K562 (cell line): ENCODE measurements at regions not wholly inside any gene's neighbourhood (a gene's known extent, or its start where the extent isn't known, plus 50 kb on each side); places are given as distances from the start of the nearest gene placed in this dataset.

Experiments used
- ATAC-seq: fragments of 200-7000 bp; cut with Tn5 transposase; 3 replicates; pipeline ENCODE4 v1.9.1; 2020; ENCODE audit warnings: moderate library complexity
- BruUV-seq: library from RNA; stranded (reverse); fragments of 400-500 nt; replicated peaks from 2 replicates; lab custom pipeline; 2021; lab: Mats Ljungman, UMichigan
- CTCF ChIA-PET: fragments of 300-600 bp; formaldehyde crosslinking; extraction: SDS; loops from one replicate; lab custom pipeline; 2021; ENCODE audit warnings: low intra/inter-chr PET ratio; lab: Yijun Ruan, JAX
- POLR2A ChIA-PET: fragments of 300-600, 350-650 bp; sonication (Branson Sonifier 250); formaldehyde crosslinking; extraction: SDS; loops from one replicate; lab custom pipeline; 2021; ENCODE audit warnings: antibody characterized with exemption, inconsistent platforms; lab: Yijun Ruan, JAX
- DNase-seq, 4 experiments: peaks; one replicate each; pipeline versions ENCODE4 v3.0.0 to v3.0.0-alpha.2; 2011 to 2018; ENCODE audit warnings: low spot score in 3 of 4, mixed read lengths in 3 of 4; ENCODE audit errors: extremely low read depth in 1 of 4
- FAIRE-seq: peaks from 2 replicates; lab custom pipeline; 2011; peaks lifted over from hg19 to GRCh38; lab: Jason Lieb, UNC
- H2AFZ ChIP-seq: 2 replicates; pipeline ENCODE4 v1.6.0; 2011; ENCODE audit warnings: low read depth, low read length, control low read depth, inconsistent platforms
- H3K27ac ChIP-seq: fragments of 200-600 bp; 3 replicates; pipeline ENCODE4 v1.8.0; 2011; ENCODE audit warnings: low read depth, mild to moderate bottlenecking, control low read depth, inconsistent platforms, low read length, moderate library complexity, mixed read lengths; ENCODE audit errors: extremely low read depth
- H3K27me3 ChIP-seq, 2 experiments: fragments of 300-600 bp in 1 of 2; 2 replicates in 1 of 2; 3 replicates in 1 of 2; pipeline versions ENCODE4 v1.6.0 to v1.8.0; 2011; ENCODE audit warnings: inconsistent platforms in 2 of 2, low read length in 2 of 2, mild to moderate bottlenecking in 1 of 2, mixed read lengths in 1 of 2, moderate library complexity in 1 of 2; ENCODE audit not compliant: control insufficient read depth in 2 of 2, insufficient read depth in 2 of 2
- H3K36me3 ChIP-seq: fragments of 300-600 bp; 3 replicates; pipeline ENCODE4 v1.8.0; 2011; ENCODE audit warnings: mild to moderate bottlenecking, low read length, inconsistent platforms; ENCODE audit not compliant: control insufficient read depth, insufficient read depth
- H3K4me1 ChIP-seq, 2 experiments: fragments of 200-600 bp in 1 of 2; replicated peaks in 1 of 2; 2 replicates in 1 of 2; 3 replicates in 1 of 2; pipeline versions ENCODE4 v1.5.1 to v1.8.0; 2011; ENCODE audit warnings: inconsistent platforms in 2 of 2, low read length in 2 of 2, mild to moderate bottlenecking in 1 of 2, mixed read lengths in 1 of 2, moderate library complexity in 1 of 2; ENCODE audit not compliant: control insufficient read depth in 2 of 2, insufficient read depth in 2 of 2
- H3K4me2 ChIP-seq: 2 replicates; pipeline ENCODE4 v1.6.1; 2011; ENCODE audit warnings: low read length, control low read depth, inconsistent platforms, mixed read lengths; ENCODE audit not compliant: insufficient read depth
- H3K4me3 ChIP-seq: fragments of 200-600 bp; sonication (generic), shearing (Covaris generic); 2 replicates; pipeline ENCODE4 v1.5.1; 2016; ENCODE audit warnings: control low read depth, inconsistent platforms
- H3K79me2 ChIP-seq: fragments of 200-600 bp; 3 replicates; pipeline ENCODE4 v1.8.0; 2011; ENCODE audit warnings: low read length, inconsistent platforms; ENCODE audit not compliant: control insufficient read depth, insufficient read depth
- H3K9ac ChIP-seq, 2 experiments: 2 replicates each; pipeline versions ENCODE4 v1.6.0 to v1.6.1; 2011; ENCODE audit warnings: low read depth in 2 of 2, low read length in 2 of 2, control low read depth in 1 of 2, inconsistent platforms in 1 of 2, mild to moderate bottlenecking in 1 of 2, mixed read lengths in 1 of 2; ENCODE audit not compliant: insufficient read depth in 1 of 2
- H3K9me1 ChIP-seq: one replicate; pipeline ENCODE4 v1.6.0; 2011; ENCODE audit warnings: inconsistent platforms, mild to moderate bottlenecking, low read length, moderate library complexity; ENCODE audit not compliant: control insufficient read depth, insufficient read depth
- H3K9me3 ChIP-seq: replicated peaks from 2 replicates; pipeline ENCODE4 v1.5.1; 2011; ENCODE audit warnings: low read depth, low read length, inconsistent platforms; ENCODE audit not compliant: control insufficient read depth, insufficient read depth
- H4K20me1 ChIP-seq: replicated peaks from 2 replicates; pipeline ENCODE4 v1.6.1; 2011; ENCODE audit warnings: low read length, inconsistent platforms, mixed read lengths; ENCODE audit not compliant: control insufficient read depth, insufficient read depth
- BRD9 ChIP-seq: fragments of 450-650 bp; IDR thresholded peaks from 2 replicates; pipeline ENCODE4 v1.6.1; 2018; ENCODE audit warnings: low read depth; ENCODE audit not compliant: partially characterized antibody
- FIP1L1 ChIP-seq: fragments of 200-400 bp; formaldehyde crosslinking; IDR thresholded peaks from 2 replicates; pipeline ENCODE4 v1.6.1; 2018; ENCODE audit warnings: mild to moderate bottlenecking, low read depth, low read length; ENCODE audit not compliant: poor library complexity, severe bottlenecking
- FOXK2 ChIP-seq, 2 experiments: fragments of 450-650 bp; IDR thresholded peaks in 1 of 2; conservative IDR thresholded peaks in 1 of 2; 2 replicates each; pipeline ENCODE4 v1.6.1; 2016; ENCODE audit warnings: low read depth in 2 of 2, mild to moderate bottlenecking in 1 of 2
- GABPB2 ChIP-seq: fragments of 250-450 bp; sonication (Bioruptor Pico); conservative IDR thresholded peaks from 2 replicates; pipeline ENCODE4 v1.5.1; 2021; ENCODE audit warnings: mild to moderate bottlenecking
- HNRNPH1 ChIP-seq: fragments of 200-400 bp; formaldehyde crosslinking; optimal IDR thresholded peaks from 2 replicates; pipeline ENCODE3; 2017; ENCODE audit warnings: low read depth, mild to moderate bottlenecking, low read length, moderate library complexity
- HNRNPLL ChIP-seq: fragments of 200-400 bp; formaldehyde crosslinking; IDR thresholded peaks from 2 replicates; pipeline ENCODE4 v1.6.1; 2017; ENCODE audit warnings: low read length, low read depth, mild to moderate bottlenecking; ENCODE audit not compliant: poor library complexity, severe bottlenecking
- MECOM ChIP-seq: fragments of 250-450 bp; sonication (Bioruptor Pico); IDR thresholded peaks from 2 replicates; pipeline ENCODE4 v1.8.0; 2022; ENCODE audit warnings: inconsistent platforms
- NCOR1 ChIP-seq: fragments of 450-650 bp; IDR thresholded peaks from 2 replicates; pipeline ENCODE4 v1.6.1; 2016; ENCODE audit warnings: mild to moderate bottlenecking, moderate library complexity
- PCBP2 ChIP-seq: fragments of 200-400 bp; formaldehyde crosslinking; IDR thresholded peaks from 2 replicates; pipeline ENCODE4 v1.6.1; 2018; ENCODE audit warnings: low read length, low read depth, mild to moderate bottlenecking, moderate library complexity; ENCODE audit not compliant: poor library complexity, severe bottlenecking
- RAD21 ChIP-seq, 2 experiments: fragments of 250-450 bp in 1 of 2; fragments of 450-650 bp in 1 of 2; sonication (Bioruptor Pico) in 1 of 2; formaldehyde crosslinking in 1 of 2; IDR thresholded peaks in 1 of 2; conservative IDR thresholded peaks in 1 of 2; 2 replicates each; pipeline versions ENCODE4 v1.4.0 to v1.8.0; 2020 to 2022; ENCODE audit warnings: mild to moderate bottlenecking in 2 of 2, moderate library complexity in 1 of 2
- RBM17 ChIP-seq: fragments of 200-400 bp; formaldehyde crosslinking; IDR thresholded peaks from 2 replicates; pipeline ENCODE4 v1.6.1; 2017; ENCODE audit warnings: low read depth, mild to moderate bottlenecking, low read length, borderline replicate concordance
- SMAD1 ChIP-seq: fragments of 150-350 bp; IDR thresholded peaks from 2 replicates; pipeline ENCODE4 v1.6.1; 2014; ENCODE audit warnings: low read length, low read depth; ENCODE audit not compliant: partially characterized antibody
- TFE3 ChIP-seq: fragments of 450-650 bp; formaldehyde crosslinking; IDR thresholded peaks from 2 replicates; pipeline ENCODE4 v1.4.0; 2020; ENCODE audit warnings: mild to moderate bottlenecking, mixed read lengths
- YBX1 ChIP-seq: fragments of 450-650 bp; IDR thresholded peaks from 2 replicates; pipeline ENCODE4 v1.7.1; 2016; ENCODE audit warnings: mild to moderate bottlenecking
- ZNF512 ChIP-seq: IDR thresholded peaks from 2 replicates; pipeline ENCODE4 v1.6.1; 2016; ENCODE audit warnings: missing genetic modification characterization, missing compliant biosample characterization
- ZNF589 ChIP-seq: fragments of 200-800 bp; sonication (Bioruptor generic); IDR thresholded peaks from 2 replicates; pipeline ENCODE4 v1.6.1; 2016; ENCODE audit warnings: low read depth, missing genetic modification characterization, missing compliant biosample characterization
- ZNF76 ChIP-seq: fragments of 250-450 bp; sonication (Bioruptor Pico); IDR thresholded peaks from 2 replicates; pipeline ENCODE4 v1.4.0; 2020; ENCODE audit warnings: mild to moderate bottlenecking, moderate library complexity, borderline replicate concordance
- ZNF778 ChIP-seq: fragments of 450-650 bp; formaldehyde crosslinking; IDR thresholded peaks from 2 replicates; pipeline ENCODE4 v1.4.0; 2020; ENCODE audit warnings: mild to moderate bottlenecking, moderate library complexity
- ZNF830 ChIP-seq: fragments of 250-450 bp; sonication (Bioruptor Pico); IDR thresholded peaks from 2 replicates; pipeline ENCODE4 v1.5.0; 2021; ENCODE audit warnings: mild to moderate bottlenecking
- WGBS: fragments of 100-300 bp; shearing (Covaris generic); methylation state at CpG from one replicate; pipeline ENCODE4 v1.1.6; 2016; ENCODE audit warnings: low coverage, mixed read lengths; ENCODE audit not compliant: insufficient coverage; ENCODE audit errors: missing lambda C conversion rate; 5-methylcytosine and 5-hydroxymethylcytosine counted together
- in situ Hi-C: fragments of 300-500 bp; cut with MboI; formaldehyde crosslinking; loops from 4 replicates; pipeline ENCODE4 v1.15.0; 2018; ENCODE audit warnings: inconsistent platforms, mixed read lengths
- intact Hi-C: fragments of 100-400 bp; cut with micrococcal nuclease; formaldehyde crosslinking; loops from 2 replicates; pipeline ENCODE4 v1.14.2; 2022

- TF ChIP-seq ZNF512 (tag) (no peak), GABPB2 (CRISPR knock-in tag) (no peak)
These were observed 55.2 kb upstream of the TRIB2 start (continued) for GRCh38 chr2:12661489-12661888.

GRCh38 chr2:12663306-12664037 lies 53.3 kb upstream of the TRIB2 start:
- CTCF ChIA-PET, result no interaction called here
- Histone ChIP-seq H2AFZ (no peak overlapping the region), H3K9me1 (no peaks in the 10 kb centered on the region), H3K4me1 (no peaks in the 10 kb centered on the region), H3K27me3 (no peaks in the 10 kb centered on the region; a peak in 1 of 5 replicates), H3K79me2 (no peaks in the 10 kb centered on the region), H3K9ac (no peak overlapping the region), H3K27ac (no peak overlapping the region), H3K36me3 (no peaks in the 10 kb centered on the region), H3K9me3 (no peaks in the 10 kb centered on the region; the same call in 1 of the 2 replicates), H4K20me1 (no peaks in the 10 kb centered on the region), H3K4me3 (no peak overlapping the region), H3K4me2 (no peak overlapping the region)
- DNase-seq (no peak), FAIRE-seq (no peak), ATAC-seq (no peak)
- in situ Hi-C loops (no loop called here), intact Hi-C loops (no loop called here)
- BruUV-seq, result no TSS peak
- WGBS, result 38% methylated on average over 11 of the region's 11 CpGs
- POLR2A ChIA-PET, result no interaction called here
- TF ChIP-seq SMAD1 (no peak), MECOM (CRISPR knock-in tag) (no peak), FIP1L1 (no peak), TFE3 (CRISPR knock-in tag) (no peak), ZNF76 (CRISPR knock-in tag) (no peak), FOXK2 (conservative IDR thresholded peaks at IDR 0.05 in 1 of 2, IDR thresholded peaks at IDR 0.05 in 1 of 2; ENCODE audit: low read depth in 2 of 2) (no peak), HNRNPLL (no peak), PCBP2 (no peak), NCOR1 (no peak), RBM17 (no peak), YBX1 (no peak), HNRNPH1 (no peak), RAD21 (CRISPR knock-in tag; conservative IDR thresholded peaks at IDR 0.05 in 1 of 2, IDR thresholded peaks at IDR 0.05 in 1 of 2) (no peak), ZNF589 (CRISPR knock-in tag) (no peak), ZNF830 (CRISPR knock-in tag) (no peak), ZNF778 (CRISPR knock-in tag) (no peak), BRD9 (no peak)
